ENCODE measurements at regions not wholly inside any gene's neighbourhood (a gene's known extent, or its start where the extent isn't known, plus 50 kb on each side); places are given as distances from the start of the nearest gene placed in this dataset.

DNA sequence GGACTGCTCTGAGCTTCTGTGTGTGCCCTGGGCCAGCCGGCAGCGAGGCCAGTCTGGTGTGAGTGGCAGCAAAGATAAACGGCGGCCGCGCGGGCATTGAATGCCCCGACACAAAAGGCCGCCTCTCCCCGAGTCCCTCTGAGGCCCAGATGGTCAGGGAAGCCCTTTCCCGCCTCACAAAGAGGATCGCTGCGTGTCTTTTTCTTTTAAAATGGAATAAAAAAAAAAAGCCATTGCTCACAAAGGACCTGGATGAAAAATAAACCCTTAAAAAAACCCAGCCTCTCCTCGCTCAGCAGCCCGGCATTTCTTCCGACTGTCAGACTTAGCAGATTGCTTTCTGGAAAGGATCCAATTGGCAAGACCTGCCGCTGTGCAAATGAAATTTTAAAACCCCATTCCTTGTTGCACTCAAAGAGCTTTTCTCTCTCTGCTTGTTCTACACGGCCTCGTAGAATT lies 578.7 kb downstream of the BCOR start:
- ChIA-PET POLR2A (no interaction called here), CTCF (no interaction called here), RAD21 (ENCODE audit: low non-redundant PET in 1 of 2, low total read pairs in 2 of 2, uncharacterized antibody in 2 of 2, unreplicated experiment in 2 of 2) (no interaction called here)
- H4K20me1 ChIP-seq (ENCODE audit: insufficient read depth), result no peaks in the 10 kb centered on the region
- no peak overlapping the region for H3K9ac ChIP-seq (ENCODE audit: low read length)
- H3K9me2 ChIP-seq (ENCODE audit: insufficient read depth), result no peaks in the 10 kb centered on the region
- no peak overlapping the region for H3K4me2 ChIP-seq (ENCODE audit: low read length)
- BruUV-seq (replicated peaks), result no TSS peak
- H3K79me2 ChIP-seq (ENCODE audit: insufficient read depth, low read length), result no peaks in the 10 kb centered on the region
- H3K4me3 ChIP-seq (replicated peaks in 1 of 2; ENCODE audit: low read depth in 1 of 2, low read length in 2 of 2), result no peak overlapping the region
- TF ChIP-seq ZNF274 (IDR thresholded peaks at IDR 0.05; ENCODE audit: low read depth, low read length) (no peak), SIN3A (IDR thresholded peaks at IDR 0.05; ENCODE audit: low read depth) (no peak), ELF1 (IDR thresholded peaks at IDR 0.05; ENCODE audit: borderline replicate concordance, low read depth) (no peak), CEBPB (IDR thresholded peaks at IDR 0.05; ENCODE audit: low read depth) (no peak), RAD21 (IDR thresholded peaks at IDR 0.05; ENCODE audit: low read depth) (no peak), SRF (IDR thresholded peaks at IDR 0.05; ENCODE audit: low read depth) (no peak), ZFX (IDR thresholded peaks at IDR 0.05) (no peak), YY1 (IDR thresholded peaks at IDR 0.05; ENCODE audit: extremely low read depth, insufficient replicate concordance, low read depth, low read length) (no peak), CBX3 (IDR thresholded peaks at IDR 0.05; ENCODE audit: low read depth) (no peak), POLR2AphosphoS5 (IDR thresholded peaks at IDR 0.05; ENCODE audit: low read depth, low read length) (no peak), POLR2A (IDR thresholded peaks at IDR 0.05; ENCODE audit: borderline replicate concordance, extremely low read depth, insufficient read depth, insufficient read length) (no peak), ATF3 (IDR thresholded peaks at IDR 0.05) (no peak), EGR1 (IDR thresholded peaks at IDR 0.05; ENCODE audit: low read depth) (no peak), ZBTB33 (IDR thresholded peaks at IDR 0.05; ENCODE audit: extremely low read depth, insufficient replicate concordance, low read length) (no peak)
- TF ChIP-seq, protein P1, sequence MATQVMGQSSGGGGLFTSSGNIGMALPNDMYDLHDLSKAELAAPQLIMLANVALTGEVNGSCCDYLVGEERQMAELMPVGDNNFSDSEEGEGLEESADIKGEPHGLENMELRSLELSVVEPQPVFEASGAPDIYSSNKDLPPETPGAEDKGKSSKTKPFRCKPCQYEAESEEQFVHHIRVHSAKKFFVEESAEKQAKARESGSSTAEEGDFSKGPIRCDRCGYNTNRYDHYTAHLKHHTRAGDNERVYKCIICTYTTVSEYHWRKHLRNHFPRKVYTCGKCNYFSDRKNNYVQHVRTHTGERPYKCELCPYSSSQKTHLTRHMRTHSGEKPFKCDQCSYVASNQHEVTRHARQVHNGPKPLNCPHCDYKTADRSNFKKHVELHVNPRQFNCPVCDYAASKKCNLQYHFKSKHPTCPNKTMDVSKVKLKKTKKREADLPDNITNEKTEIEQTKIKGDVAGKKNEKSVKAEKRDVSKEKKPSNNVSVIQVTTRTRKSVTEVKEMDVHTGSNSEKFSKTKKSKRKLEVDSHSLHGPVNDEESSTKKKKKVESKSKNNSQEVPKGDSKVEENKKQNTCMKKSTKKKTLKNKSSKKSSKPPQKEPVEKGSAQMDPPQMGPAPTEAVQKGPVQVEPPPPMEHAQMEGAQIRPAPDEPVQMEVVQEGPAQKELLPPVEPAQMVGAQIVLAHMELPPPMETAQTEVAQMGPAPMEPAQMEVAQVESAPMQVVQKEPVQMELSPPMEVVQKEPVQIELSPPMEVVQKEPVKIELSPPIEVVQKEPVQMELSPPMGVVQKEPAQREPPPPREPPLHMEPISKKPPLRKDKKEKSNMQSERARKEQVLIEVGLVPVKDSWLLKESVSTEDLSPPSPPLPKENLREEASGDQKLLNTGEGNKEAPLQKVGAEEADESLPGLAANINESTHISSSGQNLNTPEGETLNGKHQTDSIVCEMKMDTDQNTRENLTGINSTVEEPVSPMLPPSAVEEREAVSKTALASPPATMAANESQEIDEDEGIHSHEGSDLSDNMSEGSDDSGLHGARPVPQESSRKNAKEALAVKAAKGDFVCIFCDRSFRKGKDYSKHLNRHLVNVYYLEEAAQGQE (IDR thresholded peaks at IDR 0.05; ENCODE audit: low read depth), result no peak
- TF ChIP-seq, protein P2, sequence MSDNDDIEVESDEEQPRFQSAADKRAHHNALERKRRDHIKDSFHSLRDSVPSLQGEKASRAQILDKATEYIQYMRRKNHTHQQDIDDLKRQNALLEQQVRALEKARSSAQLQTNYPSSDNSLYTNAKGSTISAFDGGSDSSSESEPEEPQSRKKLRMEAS (IDR thresholded peaks at IDR 0.05), result no peak
- H3K27ac ChIP-seq (ENCODE audit: low read depth, low read length), result no peak overlapping the region
- intact Hi-C loops (cut with micrococcal nuclease), result no loop called here
- H2AFZ ChIP-seq (ENCODE audit: low read depth, low read length, poor library complexity, severe bottlenecking), result no peak overlapping the region
- no peaks in the 10 kb centered on the region for H3K36me3 ChIP-seq (ENCODE audit: control insufficient read depth in 1 of 2, insufficient read depth in 2 of 2, low read length in 2 of 2)
- DNase-seq (ENCODE audit: low read depth, low spot score) (no peak), ATAC-seq (no peak)
- H3K9me3 ChIP-seq (ENCODE audit: control insufficient read depth in 1 of 2, insufficient read depth in 1 of 2, low read depth in 1 of 2, low read length in 2 of 2), result no peaks in the 10 kb centered on the region
- no peaks in the 10 kb centered on the region for H3K27me3 ChIP-seq (ENCODE audit: insufficient read depth, low read length)
- H3K4me1 ChIP-seq (ENCODE audit: control insufficient read depth in 1 of 2, insufficient read depth in 2 of 2, low read length in 2 of 2), result no peaks in the 10 kb centered on the region

Measured in HCT116 (cell line).